Mononuclear cell (primary cell): ENCODE measurements at regions not wholly inside any gene's neighbourhood (a gene's known extent, or its start where the extent isn't known, plus 50 kb on each side); places are given as distances from the start of the nearest gene placed in this dataset.
A peak's percentile ranks its signal among the peaks of the same experiment; 100 is the strongest.

Experiments used
- H3K27me3 ChIP-seq: 2 replicates; pipeline ENCODE4 v1.6.0; 2011; ENCODE audit warnings: low read length, control low read depth; ENCODE audit not compliant: insufficient read depth
- H3K4me1 ChIP-seq: 2 replicates; pipeline ENCODE4 v1.5.1; 2011; ENCODE audit warnings: mild to moderate bottlenecking, low read length, control low read depth; ENCODE audit not compliant: insufficient read depth
- H3K4me3 ChIP-seq: 2 replicates; pipeline ENCODE4 v1.5.1; 2011; ENCODE audit warnings: mild to moderate bottlenecking, low read length, moderate library complexity
- H3K9me3 ChIP-seq: 2 replicates; pipeline ENCODE4 v1.5.1; 2011; ENCODE audit warnings: low read depth, mild to moderate bottlenecking, control low read depth, low read length

- Histone ChIP-seq H3K4me3 (no peak overlapping the region), H3K27me3 (peaks cover 24% of the 10 kb centered on the region), H3K4me1 (peaks cover 7% of the 10 kb centered on the region), H3K9me3 (no peaks in the 10 kb centered on the region)
Measured at GRCh38 chr18:46329736-46330246, 225.6 kb downstream of the HAUS1 start.

- H3K9me3 ChIP-seq: no peaks in the 10 kb centered on the region
- H3K4me1 ChIP-seq: peaks cover 20% of the 10 kb centered on the region
- H3K4me3 ChIP-seq: no peak overlapping the region
- peaks cover 40% of the 10 kb centered on the region for H3K27me3 ChIP-seq
Measured at GRCh38 chr18:46331316-46331715, 227.1 kb downstream of the HAUS1 start.

DNA sequence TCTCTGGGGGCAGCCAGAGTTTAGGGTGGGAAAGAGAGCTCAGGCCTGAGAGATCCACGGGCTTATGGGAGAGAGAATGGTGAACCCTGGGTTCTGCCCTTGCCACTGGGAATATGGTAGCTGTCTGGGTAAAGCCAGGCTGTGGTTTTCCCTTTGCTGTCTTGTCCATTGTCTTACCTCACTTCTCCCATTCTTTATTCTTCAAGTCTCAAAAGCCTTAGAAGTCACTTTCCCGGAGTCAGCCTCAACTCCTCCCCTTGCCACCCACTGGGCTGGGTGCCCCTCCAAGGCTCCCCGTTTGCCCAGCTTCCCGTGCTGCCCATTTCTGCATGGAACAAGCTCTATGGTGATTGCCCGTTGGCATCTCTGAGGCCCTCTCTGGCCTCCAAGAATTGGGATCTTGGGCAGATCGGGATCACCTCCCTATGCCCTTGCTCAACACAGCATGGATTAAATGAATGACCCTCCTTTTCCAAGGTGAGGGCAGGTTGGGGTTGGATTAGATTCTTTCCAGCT lies 228.2 kb downstream of the HAUS1 start:
- peaks cover 28% of the 10 kb centered on the region for H3K4me1 ChIP-seq

GRCh38 chr18:46332921-46333341 lies 228.7 kb downstream of the HAUS1 start:
- H3K4me3 ChIP-seq: no peak overlapping the region
- H3K4me1 ChIP-seq: peaks cover 28% of the 10 kb centered on the region
- no peaks in the 10 kb centered on the region for H3K9me3 ChIP-seq
- peaks cover 54% of the 10 kb centered on the region for H3K27me3 ChIP-seq

More for the DNA sequence above, 228.2 kb downstream of the HAUS1 start:
- Histone ChIP-seq H3K27me3 (peaks cover 50% of the 10 kb centered on the region), H3K4me3 (no peak overlapping the region), H3K9me3 (no peaks in the 10 kb centered on the region)

DNA sequence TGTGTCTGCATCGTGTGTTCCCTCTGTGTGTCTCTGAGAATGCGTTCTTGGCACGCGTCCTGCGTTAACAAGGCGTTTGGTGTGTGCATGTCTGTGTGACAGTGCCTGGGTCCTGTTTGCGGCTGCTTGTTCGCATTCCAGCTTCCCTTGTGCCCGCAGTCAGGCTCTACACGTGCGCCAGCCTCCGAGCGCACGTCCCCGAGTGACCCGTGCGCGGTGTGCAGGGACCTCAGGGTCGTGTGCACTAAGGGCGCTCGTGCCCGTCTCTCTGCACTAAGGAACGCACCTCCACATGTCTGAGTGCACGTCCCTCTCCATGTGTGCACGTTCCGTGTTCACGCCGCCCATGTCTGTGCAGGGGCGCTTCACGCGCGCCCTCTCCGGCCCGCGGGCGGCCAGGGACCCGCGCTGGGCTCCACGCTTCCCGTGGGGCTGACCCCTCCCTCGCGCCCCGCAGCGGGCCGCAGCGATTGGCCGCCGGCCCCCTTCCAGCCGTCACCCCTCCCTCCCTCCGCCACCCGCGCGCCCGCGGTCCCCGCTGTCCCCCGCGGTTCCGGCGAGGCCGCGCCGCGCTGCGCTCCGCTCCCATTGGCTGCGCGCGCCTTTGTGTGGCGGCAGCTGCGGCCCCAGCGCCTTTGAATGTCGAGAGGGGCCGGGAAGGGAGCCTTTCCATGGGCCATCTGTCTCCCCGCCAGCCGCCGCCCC lies 229.4 kb downstream of the HAUS1 start:
- peaks cover 33% of the 10 kb centered on the region for H3K4me1 ChIP-seq
- H3K4me3 ChIP-seq: no peak overlapping the region
- H3K9me3 ChIP-seq: no peaks in the 10 kb centered on the region
- peaks cover 60% of the 10 kb centered on the region for H3K27me3 ChIP-seq

DNA sequence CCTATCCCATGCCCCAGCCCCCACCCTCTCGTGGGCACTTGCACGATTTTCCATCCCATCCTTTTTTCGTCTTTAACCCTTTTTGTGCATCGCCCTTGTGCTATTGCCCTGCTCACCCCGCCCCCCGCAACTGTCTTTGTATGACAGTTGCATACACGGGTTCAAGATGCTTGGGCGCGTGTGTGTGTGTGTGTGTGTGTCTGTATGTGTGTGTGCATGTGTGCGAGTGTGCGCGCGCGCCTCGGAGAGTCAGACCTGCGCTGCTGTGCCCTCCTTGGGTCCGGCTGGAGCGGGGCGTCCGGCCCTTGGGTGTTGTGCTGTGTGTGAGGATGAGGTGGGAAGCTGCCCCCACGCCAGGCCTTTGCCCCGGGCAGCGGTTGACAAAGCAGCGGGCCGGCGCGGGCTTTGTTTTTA lies 230.7 kb downstream of the HAUS1 start:
- H3K27me3 ChIP-seq: peaks cover 60% of the 10 kb centered on the region
- peak overlapping the region; percentile 31 for H3K4me3 ChIP-seq
- H3K4me1 ChIP-seq: peaks cover 33% of the 10 kb centered on the region

DNA sequence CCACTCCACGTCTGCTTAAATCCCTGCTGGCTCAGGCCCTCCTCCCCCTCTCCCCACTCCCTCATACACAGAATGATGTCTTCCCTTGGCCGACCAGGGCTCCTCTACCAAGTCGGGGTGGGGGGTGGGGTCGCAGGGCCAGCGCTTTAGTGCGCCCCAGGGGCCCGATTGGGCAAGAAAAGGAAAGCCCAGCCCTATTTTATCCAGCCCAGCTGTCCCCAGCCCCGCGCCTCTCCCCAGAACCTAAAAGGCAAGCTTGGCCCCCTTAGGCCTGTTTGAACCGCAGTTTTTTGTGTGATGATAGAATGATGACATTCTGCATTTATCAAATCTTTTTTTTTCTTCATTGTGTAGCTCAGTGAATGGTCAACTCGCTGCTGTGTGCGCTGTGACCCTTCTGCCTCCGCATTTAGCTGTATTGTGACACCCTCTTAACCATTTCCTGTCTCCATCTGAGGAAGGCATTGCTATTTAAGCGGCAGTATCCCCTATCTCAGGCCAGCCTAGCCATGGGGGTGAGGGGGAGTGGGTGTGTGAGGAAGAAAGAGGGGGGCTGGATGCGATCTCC lies 231.4 kb downstream of the HAUS1 start:
- Histone ChIP-seq H3K27me3 (peaks cover 60% of the 10 kb centered on the region), H3K4me1 (peaks cover 33% of the 10 kb centered on the region), H3K4me3 (peak overlapping the region; percentile 31), H3K9me3 (no peaks in the 10 kb centered on the region)

More for the DNA sequence above, 230.7 kb downstream of the HAUS1 start:
- no peaks in the 10 kb centered on the region for H3K9me3 ChIP-seq

GRCh38 chr18:46336278-46337111 lies 232.3 kb downstream of the HAUS1 start:
- H3K9me3 ChIP-seq: no peaks in the 10 kb centered on the region
- peaks cover 55% of the 10 kb centered on the region for H3K27me3 ChIP-seq
- H3K4me1 ChIP-seq: peaks cover 34% of the 10 kb centered on the region
- no peak overlapping the region for H3K4me3 ChIP-seq

GRCh38 chr18:46337271-46337670 lies 233.1 kb downstream of the HAUS1 start:
- Histone ChIP-seq H3K9me3 (no peaks in the 10 kb centered on the region), H3K4me1 (peaks cover 42% of the 10 kb centered on the region), H3K27me3 (peaks cover 52% of the 10 kb centered on the region), H3K4me3 (no peak overlapping the region)

GRCh38 chr18:46338205-46338604 lies 234.0 kb downstream of the HAUS1 start:
- Histone ChIP-seq H3K4me3 (no peak overlapping the region), H3K4me1 (peaks cover 50% of the 10 kb centered on the region), H3K27me3 (peaks cover 43% of the 10 kb centered on the region), H3K9me3 (no peaks in the 10 kb centered on the region)

DNA sequence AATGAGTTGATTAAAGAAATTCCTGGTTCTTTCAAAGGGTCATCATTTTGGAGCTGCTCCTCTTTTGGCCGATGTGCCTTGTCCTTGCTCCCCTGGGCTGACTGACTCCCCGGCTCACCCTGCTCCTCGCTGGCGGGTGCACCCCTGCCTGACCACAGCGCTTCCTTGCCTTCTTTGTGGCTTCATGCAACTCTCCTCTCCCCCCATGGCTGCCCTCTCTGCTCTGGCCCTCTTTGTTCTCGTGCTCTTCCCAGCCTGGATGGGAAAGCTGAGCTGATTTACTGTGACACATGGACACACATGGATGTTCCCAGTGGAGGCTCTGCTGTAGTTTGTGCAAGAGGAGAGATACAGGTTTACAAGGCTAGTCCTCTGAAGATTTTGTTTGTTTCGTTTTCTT lies 234.6 kb downstream of the HAUS1 start:
- H3K4me3 ChIP-seq: no peak overlapping the region
- peaks cover 55% of the 10 kb centered on the region for H3K4me1 ChIP-seq
- no peaks in the 10 kb centered on the region for H3K9me3 ChIP-seq
- H3K27me3 ChIP-seq: peaks cover 40% of the 10 kb centered on the region

- peaks cover 59% of the 10 kb centered on the region for H3K4me1 ChIP-seq
- H3K27me3 ChIP-seq: peaks cover 26% of the 10 kb centered on the region
- no peaks in the 10 kb centered on the region for H3K9me3 ChIP-seq
- H3K4me3 ChIP-seq: no peak overlapping the region
Measured at GRCh38 chr18:46340716-46341115, 236.5 kb downstream of the HAUS1 start.

- Histone ChIP-seq H3K27me3 (peaks cover 13% of the 10 kb centered on the region), H3K4me3 (no peak overlapping the region), H3K4me1 (peaks cover 53% of the 10 kb centered on the region), H3K9me3 (no peaks in the 10 kb centered on the region)
Measured at GRCh38 chr18:46341986-46342525, 237.9 kb downstream of the HAUS1 start.

DNA sequence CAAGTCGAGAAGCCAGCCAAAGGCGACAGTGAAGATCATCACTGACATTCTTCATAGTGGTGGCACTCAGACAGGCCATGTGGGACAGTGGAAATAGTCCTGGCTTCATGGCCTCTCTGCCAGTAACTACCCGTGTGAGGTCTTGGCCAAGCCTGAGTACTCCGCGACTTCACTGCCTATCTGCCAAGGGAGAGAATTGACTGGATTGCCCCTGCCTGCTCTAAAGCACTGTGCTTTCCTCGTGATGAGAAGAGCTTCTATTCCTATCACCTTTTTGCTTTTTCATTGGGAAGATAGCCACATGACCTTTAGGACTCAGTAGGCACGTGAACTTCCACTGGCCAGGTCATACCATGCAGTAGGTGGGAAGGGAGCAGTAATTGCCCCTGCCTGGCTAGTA lies 239.3 kb downstream of the HAUS1 start:
- no peak overlapping the region for H3K4me3 ChIP-seq
- peaks cover 46% of the 10 kb centered on the region for H3K4me1 ChIP-seq
- H3K9me3 ChIP-seq: no peaks in the 10 kb centered on the region
- peaks cover under 1% of the 10 kb centered on the region for H3K27me3 ChIP-seq
